SK-N-SH treated with all-trans-retinoic acid at 6 μM for 48 hours (cell line): ENCODE measurements at regions not wholly inside any gene's neighbourhood (a gene's known extent, or its start where the extent isn't known, plus 50 kb on each side); places are given as distances from the start of the nearest gene placed in this dataset.

Experiments
- ATAC-seq: fragments of 200-7000 bp; cut with Tn5 transposase; 3 replicates; pipeline ENCODE4 v1.9.1; 2020; ENCODE audit warnings: mild to moderate bottlenecking, moderate library complexity
- ARNTL ChIP-seq: fragments of 450-650 bp; formaldehyde crosslinking; IDR thresholded peaks from 2 replicates; pipeline ENCODE4 v1.5.0; 2020; ENCODE audit warnings: low read depth, mild to moderate bottlenecking, moderate library complexity, borderline replicate concordance
- BACH2 ChIP-seq: fragments of 250-450 bp; sonication (Bioruptor Pico); IDR thresholded peaks from 2 replicates; pipeline ENCODE4 v1.9.0; 2021; ENCODE audit warnings: mild to moderate bottlenecking, borderline replicate concordance
- CREB5 ChIP-seq: fragments of 250-450 bp; sonication (Bioruptor Pico); IDR thresholded peaks from 2 replicates; pipeline ENCODE4 v1.5.1; 2020; ENCODE audit warnings: low read depth, mild to moderate bottlenecking, moderate library complexity
- CSDC2 ChIP-seq: fragments of 250-450 bp; sonication (Bioruptor Pico); IDR thresholded peaks from 2 replicates; pipeline ENCODE4 v1.5.0; 2020; ENCODE audit warnings: mild to moderate bottlenecking, moderate library complexity
- CSRNP3 ChIP-seq: fragments of 250-450 bp; sonication (Bioruptor Pico); IDR thresholded peaks from 2 replicates; pipeline ENCODE4 v1.5.1; 2021; ENCODE audit warnings: mild to moderate bottlenecking, moderate library complexity
- GLIS3 ChIP-seq: fragments of 250-450 bp; sonication (Bioruptor Pico); IDR thresholded peaks from 2 replicates; pipeline ENCODE4 v1.5.0; 2020; ENCODE audit warnings: mild to moderate bottlenecking, moderate library complexity
- ISL1 ChIP-seq: fragments of 250-450 bp; sonication (Bioruptor Pico); IDR thresholded peaks from 2 replicates; pipeline ENCODE4 v2.1.2; 2022; ENCODE audit warnings: mild to moderate bottlenecking, moderate library complexity
- PATZ1 ChIP-seq: fragments of 250-450 bp; sonication (Bioruptor Pico); IDR thresholded peaks from 2 replicates; pipeline ENCODE4 v1.8.0; 2020; ENCODE audit warnings: mild to moderate bottlenecking, moderate library complexity, borderline replicate concordance
- POU6F1 ChIP-seq: fragments of 250-450 bp; sonication (Bioruptor Pico); IDR thresholded peaks from 2 replicates; pipeline ENCODE4 v1.8.0; 2021; ENCODE audit warnings: low read depth, mild to moderate bottlenecking, moderate library complexity, borderline replicate concordance
- PPARA ChIP-seq: fragments of 250-450 bp; sonication (Bioruptor Pico); IDR thresholded peaks from 2 replicates; pipeline ENCODE4 v1.5.0; 2020; ENCODE audit warnings: mild to moderate bottlenecking, borderline replicate concordance
- RARB ChIP-seq: fragments of 250-450 bp; sonication (Bioruptor Pico); IDR thresholded peaks from 2 replicates; pipeline ENCODE4 v1.8.0; 2021; ENCODE audit warnings: mild to moderate bottlenecking, moderate library complexity
- TCF4 ChIP-seq: fragments of 250-450 bp; sonication (Bioruptor Pico); IDR thresholded peaks from 2 replicates; pipeline ENCODE4 v1.8.0; 2021; ENCODE audit warnings: mild to moderate bottlenecking, moderate library complexity, borderline replicate concordance
- TOX ChIP-seq: fragments of 250-450 bp; sonication (Bioruptor Pico); IDR thresholded peaks from 2 replicates; pipeline ENCODE4 v1.8.0; 2021; ENCODE audit warnings: mild to moderate bottlenecking, moderate library complexity, borderline replicate concordance
- ZC3H10 ChIP-seq: fragments of 250-450 bp; sonication (Bioruptor Pico); IDR thresholded peaks from 2 replicates; pipeline ENCODE4 v1.5.1; 2021; ENCODE audit warnings: mild to moderate bottlenecking, moderate library complexity
- ZFP3 ChIP-seq: fragments of 250-450 bp; sonication (Bioruptor Pico); IDR thresholded peaks from 2 replicates; pipeline ENCODE4 v1.5.0; 2020; ENCODE audit warnings: mild to moderate bottlenecking, moderate library complexity
- ZFP30 ChIP-seq: fragments of 450-650 bp; formaldehyde crosslinking; IDR thresholded peaks from 2 replicates; pipeline ENCODE4 v1.5.0; 2022; ENCODE audit warnings: mild to moderate bottlenecking, moderate library complexity
- ZNF565 ChIP-seq: fragments of 450-650 bp; formaldehyde crosslinking; conservative IDR thresholded peaks from 2 replicates; pipeline ENCODE4 v1.5.0; 2020; ENCODE audit warnings: low read depth, mild to moderate bottlenecking, moderate library complexity

GRCh38 chr11:100636536-100636935, 50.6 kb upstream of the ARHGAP42 start:
- TF ChIP-seq ISL1 (CRISPR knock-in tag), result no peak
- no peak for TF ChIP-seq ZFP3 (CRISPR knock-in tag)
- TF ChIP-seq TCF4 (CRISPR knock-in tag), result no peak
- no peak for TF ChIP-seq ARNTL (CRISPR knock-in tag)
- TF ChIP-seq PATZ1, result no peak
- no peak for TF ChIP-seq ZC3H10 (CRISPR knock-in tag)
- no peak for TF ChIP-seq ZFP30 (CRISPR knock-in tag)
- no peak for TF ChIP-seq PPARA
- TF ChIP-seq CREB5 (CRISPR knock-in tag), result no peak
- TF ChIP-seq BACH2 (CRISPR knock-in tag), result no peak
- TF ChIP-seq ZNF565 (CRISPR knock-in tag), result no peak
- TF ChIP-seq RARB, result no peak
- no peak for TF ChIP-seq GLIS3 (CRISPR knock-in tag)
- TF ChIP-seq CSDC2, result no peak
- TF ChIP-seq CSRNP3 (CRISPR knock-in tag), result no peak
- TF ChIP-seq POU6F1 (CRISPR knock-in tag), result no peak
- TF ChIP-seq TOX, result no peak
- ATAC-seq, result no peak
